ENCODE measurements at regions not wholly inside any gene's neighbourhood (a gene's known extent, or its start where the extent isn't known, plus 50 kb on each side); places are given as distances from the start of the nearest gene placed in this dataset.

DNA sequence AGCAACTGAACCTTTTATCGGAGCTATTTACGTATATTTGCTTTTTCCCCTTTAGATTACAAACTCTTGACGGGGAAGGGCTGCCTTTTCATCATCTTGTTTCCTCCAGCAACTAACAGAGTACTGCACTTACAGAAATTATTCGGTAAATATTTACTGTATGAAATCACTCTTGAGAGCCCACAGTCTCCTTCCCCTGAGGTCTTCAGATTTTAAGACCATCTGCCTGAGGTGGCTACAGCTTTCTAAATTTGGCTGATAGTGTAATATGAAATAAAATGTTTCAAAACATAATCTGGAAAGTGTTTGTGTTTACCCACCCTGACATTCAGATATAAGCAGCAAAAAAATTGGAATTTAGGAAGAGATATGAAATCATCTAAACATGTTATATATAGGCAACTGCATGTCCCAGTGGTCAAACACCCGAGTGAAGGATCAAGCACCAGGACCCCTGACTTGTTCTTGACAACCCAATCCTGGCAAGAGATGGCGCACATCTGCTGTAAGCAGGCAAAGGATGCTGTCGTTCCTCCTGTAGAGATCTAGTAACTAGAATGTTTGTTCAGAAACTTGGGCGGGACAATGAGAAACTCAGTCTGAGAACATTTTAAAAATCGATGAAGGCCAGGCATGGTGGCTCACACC, 60.9 kb downstream of the SIPA1L2 start:
- TF ChIP-seq, protein P1, sequence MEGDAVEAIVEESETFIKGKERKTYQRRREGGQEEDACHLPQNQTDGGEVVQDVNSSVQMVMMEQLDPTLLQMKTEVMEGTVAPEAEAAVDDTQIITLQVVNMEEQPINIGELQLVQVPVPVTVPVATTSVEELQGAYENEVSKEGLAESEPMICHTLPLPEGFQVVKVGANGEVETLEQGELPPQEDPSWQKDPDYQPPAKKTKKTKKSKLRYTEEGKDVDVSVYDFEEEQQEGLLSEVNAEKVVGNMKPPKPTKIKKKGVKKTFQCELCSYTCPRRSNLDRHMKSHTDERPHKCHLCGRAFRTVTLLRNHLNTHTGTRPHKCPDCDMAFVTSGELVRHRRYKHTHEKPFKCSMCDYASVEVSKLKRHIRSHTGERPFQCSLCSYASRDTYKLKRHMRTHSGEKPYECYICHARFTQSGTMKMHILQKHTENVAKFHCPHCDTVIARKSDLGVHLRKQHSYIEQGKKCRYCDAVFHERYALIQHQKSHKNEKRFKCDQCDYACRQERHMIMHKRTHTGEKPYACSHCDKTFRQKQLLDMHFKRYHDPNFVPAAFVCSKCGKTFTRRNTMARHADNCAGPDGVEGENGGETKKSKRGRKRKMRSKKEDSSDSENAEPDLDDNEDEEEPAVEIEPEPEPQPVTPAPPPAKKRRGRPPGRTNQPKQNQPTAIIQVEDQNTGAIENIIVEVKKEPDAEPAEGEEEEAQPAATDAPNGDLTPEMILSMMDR (IDR thresholded peaks at IDR 0.05) = no peak
- peaks cover 0 to 54% of the 10 kb centered on the region in 2 donors for H3K4me1 ChIP-seq

GRCh38 chr1:232568331-232568852, 61.5 kb downstream of the SIPA1L2 start:
- H3K27ac ChIP-seq = peak overlapping the region in 1 of 2 donors; percentile 65
- H3K4me3 ChIP-seq = no peak overlapping the region
- no peak for DNase-seq (ENCODE audit: low spot score)
- peaks cover 0 to 47% of the 10 kb centered on the region in 2 donors for H3K4me1 ChIP-seq
- TF ChIP-seq, protein P1 (IDR thresholded peaks at IDR 0.05) = no peak
- no peaks in the 10 kb centered on the region for H3K27me3 ChIP-seq
- no peaks in the 10 kb centered on the region for H3K36me3 ChIP-seq
- no peaks in the 10 kb centered on the region for H3K9me3 ChIP-seq

More for the DNA sequence above, 60.9 kb downstream of the SIPA1L2 start:
- Histone ChIP-seq H3K27me3 (no peaks in the 10 kb centered on the region), H3K36me3 (no peaks in the 10 kb centered on the region), H3K9me3 (no peaks in the 10 kb centered on the region), H3K27ac (peak overlapping the region in 1 of 2 donors; percentile 65), H3K4me3 (no peak overlapping the region)
- no peak for DNase-seq (ENCODE audit: low spot score)

GRCh38 chr1:232566093-232566492, 63.8 kb downstream of the SIPA1L2 start:
- Histone ChIP-seq H3K9me3 (no peaks in the 10 kb centered on the region), H3K36me3 (no peaks in the 10 kb centered on the region), H3K27ac (no peak overlapping the region), H3K4me1 (peaks cover 0 to 59% of the 10 kb centered on the region in 2 donors), H3K27me3 (no peaks in the 10 kb centered on the region), H3K4me3 (no peak overlapping the region)
- TF ChIP-seq, protein P1 (IDR thresholded peaks at IDR 0.05) = no peak
- no peak for DNase-seq (ENCODE audit: low spot score)

DNA sequence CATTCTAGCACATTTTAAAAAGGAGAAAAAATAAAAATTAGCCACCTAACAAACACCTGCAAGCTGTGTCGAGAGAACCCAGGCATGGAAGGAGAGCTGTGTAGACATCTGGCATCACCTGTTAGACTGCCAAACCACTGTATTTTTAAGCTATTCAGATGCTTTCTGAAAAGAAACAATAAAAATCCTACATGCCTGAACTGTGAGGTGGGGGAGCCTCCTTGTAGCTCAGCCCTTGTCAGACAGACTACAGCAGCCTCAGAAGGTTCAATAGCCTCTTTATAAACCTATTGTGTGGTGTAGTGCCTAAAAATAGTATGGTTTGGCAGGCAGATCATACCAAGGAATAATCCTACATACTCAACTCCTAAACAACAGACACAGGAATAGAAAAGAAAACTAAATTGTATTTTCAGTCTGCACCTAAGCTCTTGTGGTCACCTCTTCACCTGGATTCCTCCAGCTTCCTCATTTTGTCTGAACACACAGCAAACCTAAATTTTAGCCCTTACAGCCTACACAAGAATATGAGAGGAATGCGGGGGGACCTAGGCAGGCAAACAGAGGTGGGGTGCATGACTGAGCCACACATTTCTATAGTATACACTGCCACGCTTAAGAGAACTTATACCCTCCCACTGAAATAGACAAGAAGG, 67.0 kb downstream of the SIPA1L2 start:
- Histone ChIP-seq H3K9me3 (no peaks in the 10 kb centered on the region), H3K27ac (no peak overlapping the region), H3K27me3 (no peaks in the 10 kb centered on the region), H3K4me3 (no peak overlapping the region), H3K4me1 (peaks cover 0 to 68% of the 10 kb centered on the region in 2 donors), H3K36me3 (no peaks in the 10 kb centered on the region)
- DNase-seq (ENCODE audit: low spot score) = no peak
- TF ChIP-seq, protein P1 (IDR thresholded peaks at IDR 0.05) = no peak

- H3K4me3 ChIP-seq = no peak overlapping the region
- no peaks in the 10 kb centered on the region for H3K27me3 ChIP-seq
- no peaks in the 10 kb centered on the region for H3K9me3 ChIP-seq
- no peak overlapping the region for H3K27ac ChIP-seq
- TF ChIP-seq, protein P1 (IDR thresholded peaks at IDR 0.05) = no peak
- H3K4me1 ChIP-seq = peaks cover 0 to 77% of the 10 kb centered on the region in 2 donors
- no peak for DNase-seq (ENCODE audit: low spot score)
- no peaks in the 10 kb centered on the region for H3K36me3 ChIP-seq
Measured at GRCh38 chr1:232561381-232561780, 68.6 kb downstream of the SIPA1L2 start.

Measured in right atrium auricular region (tissue), 2 donors.